Nephron progenitor cell (in vitro differentiated cells): ENCODE measurements at regions not wholly inside any gene's neighbourhood (a gene's known extent, or its start where the extent isn't known, plus 50 kb on each side); places are given as distances from the start of the nearest gene placed in this dataset.

Source experiments
- DNase-seq: peaks from one replicate; pipeline ENCODE4 v3.0.0; 2021
- H3K27ac Mint-ChIP-seq: 2 replicates; pipeline ENCODE4 v1.8.0; 2021; ENCODE audit warnings: mild to moderate bottlenecking, moderate library complexity, mixed read lengths
- H3K27me3 Mint-ChIP-seq: 2 replicates; pipeline ENCODE4 v1.8.0; 2021; ENCODE audit warnings: mild to moderate bottlenecking, low read depth, mixed read lengths; ENCODE audit not compliant: poor library complexity
- H3K36me3 Mint-ChIP-seq: 2 replicates; pipeline ENCODE4 v1.8.0; 2021; ENCODE audit warnings: low read depth, mixed read lengths
- H3K4me1 Mint-ChIP-seq: 2 replicates; pipeline ENCODE4 v1.8.0; 2021; ENCODE audit warnings: mixed read lengths
- H3K4me3 Mint-ChIP-seq: 2 replicates; pipeline ENCODE4 v1.8.0; 2021; ENCODE audit warnings: mild to moderate bottlenecking, moderate library complexity, mixed read lengths
- H3K9me3 Mint-ChIP-seq: 2 replicates; pipeline ENCODE4 v1.8.0; 2021; ENCODE audit warnings: mild to moderate bottlenecking, moderate library complexity, mixed read lengths
- TF ChIP-seq, protein P1 (sequence below): fragments of 200-600 bp; sonication (generic); IDR thresholded peaks from 2 replicates; pipeline ENCODE4 v1.5.0; 2021; ENCODE audit warnings: antibody characterized with exemption

DNA sequence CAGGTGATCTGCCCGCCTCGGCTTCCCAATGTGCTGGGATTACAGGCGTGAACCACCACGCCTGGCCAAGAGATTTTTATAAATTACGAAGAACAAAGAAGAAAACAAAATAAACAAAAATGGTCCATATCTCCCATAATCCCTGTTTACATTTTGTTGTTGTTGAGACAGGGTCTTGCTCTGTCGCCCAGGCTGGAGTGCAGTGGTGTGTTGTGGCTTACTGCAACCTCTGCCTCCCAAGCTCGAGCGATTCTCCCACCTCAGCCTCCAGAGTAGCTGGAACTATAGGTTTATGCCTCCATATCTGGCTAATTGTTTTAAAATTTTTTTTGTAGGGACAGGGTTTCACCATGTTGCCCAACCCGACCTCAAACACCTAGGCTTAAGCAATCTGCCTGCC is 156.1 kb downstream of the ZNF664 start:
- H3K27ac Mint-ChIP-seq, result no peak overlapping the region

DNA sequence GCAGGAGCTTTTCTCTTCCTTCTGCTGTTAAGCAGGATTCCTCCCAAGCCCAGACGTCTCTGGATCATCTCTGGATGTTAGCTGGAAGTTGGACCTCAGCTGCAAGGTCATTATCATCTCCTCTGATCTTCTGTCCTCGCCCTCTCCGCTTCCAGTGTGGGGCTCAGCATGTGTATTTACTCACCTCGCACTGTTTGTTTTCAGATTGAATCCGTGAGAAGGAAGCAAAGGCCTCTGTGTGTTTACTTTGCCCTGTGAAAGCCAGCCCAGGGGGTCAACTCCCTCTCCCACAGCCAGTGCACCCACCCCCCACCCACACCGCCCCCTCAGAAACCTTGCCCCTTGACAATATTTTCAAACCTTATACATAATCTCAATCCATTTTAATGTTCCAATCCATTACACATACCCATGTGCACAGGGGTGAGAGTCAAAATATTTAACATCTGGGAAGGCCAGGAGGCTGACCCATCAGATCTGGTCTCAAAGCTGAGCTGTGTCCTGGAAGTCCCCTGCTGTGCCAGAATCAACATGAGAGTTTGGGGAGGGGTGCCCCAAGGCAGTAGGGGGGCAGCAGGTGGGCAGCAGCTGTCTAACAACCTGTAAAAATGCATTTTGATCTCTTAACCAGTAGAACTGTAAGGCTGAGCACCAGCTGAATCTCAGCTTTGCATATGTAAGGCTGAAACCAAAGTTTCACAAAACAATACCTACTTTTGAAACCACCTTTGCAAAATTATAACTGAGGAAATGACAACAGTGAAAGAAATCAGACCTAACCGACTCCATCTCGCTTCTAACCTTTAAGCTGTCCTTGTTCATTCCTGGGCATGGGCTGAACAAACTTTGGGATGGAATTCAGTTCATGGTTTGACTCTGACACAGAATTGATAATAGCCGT is 157.9 kb downstream of the ZNF664 start:
- Mint-ChIP-seq H3K9me3 (peaks cover 3% of the 10 kb centered on the region), H3K27me3 (peaks cover 15% of the 10 kb centered on the region), H3K4me3 (no peak overlapping the region), H3K36me3 (no peaks in the 10 kb centered on the region), H3K4me1 (peaks cover 42% of the 10 kb centered on the region), H3K27ac (peak overlapping the region; percentile 86)
- no peak for DNase-seq
- TF ChIP-seq, protein P1, sequence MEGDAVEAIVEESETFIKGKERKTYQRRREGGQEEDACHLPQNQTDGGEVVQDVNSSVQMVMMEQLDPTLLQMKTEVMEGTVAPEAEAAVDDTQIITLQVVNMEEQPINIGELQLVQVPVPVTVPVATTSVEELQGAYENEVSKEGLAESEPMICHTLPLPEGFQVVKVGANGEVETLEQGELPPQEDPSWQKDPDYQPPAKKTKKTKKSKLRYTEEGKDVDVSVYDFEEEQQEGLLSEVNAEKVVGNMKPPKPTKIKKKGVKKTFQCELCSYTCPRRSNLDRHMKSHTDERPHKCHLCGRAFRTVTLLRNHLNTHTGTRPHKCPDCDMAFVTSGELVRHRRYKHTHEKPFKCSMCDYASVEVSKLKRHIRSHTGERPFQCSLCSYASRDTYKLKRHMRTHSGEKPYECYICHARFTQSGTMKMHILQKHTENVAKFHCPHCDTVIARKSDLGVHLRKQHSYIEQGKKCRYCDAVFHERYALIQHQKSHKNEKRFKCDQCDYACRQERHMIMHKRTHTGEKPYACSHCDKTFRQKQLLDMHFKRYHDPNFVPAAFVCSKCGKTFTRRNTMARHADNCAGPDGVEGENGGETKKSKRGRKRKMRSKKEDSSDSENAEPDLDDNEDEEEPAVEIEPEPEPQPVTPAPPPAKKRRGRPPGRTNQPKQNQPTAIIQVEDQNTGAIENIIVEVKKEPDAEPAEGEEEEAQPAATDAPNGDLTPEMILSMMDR, result no peak

More for the DNA sequence above, 156.1 kb downstream of the ZNF664 start:
- DNase-seq, result no peak
- Mint-ChIP-seq H3K4me1 (peaks cover 60% of the 10 kb centered on the region), H3K4me3 (no peak overlapping the region), H3K36me3 (no peaks in the 10 kb centered on the region), H3K27me3 (peaks cover 12% of the 10 kb centered on the region), H3K9me3 (peaks cover 3% of the 10 kb centered on the region)
- TF ChIP-seq, protein P1, result no peak

DNA sequence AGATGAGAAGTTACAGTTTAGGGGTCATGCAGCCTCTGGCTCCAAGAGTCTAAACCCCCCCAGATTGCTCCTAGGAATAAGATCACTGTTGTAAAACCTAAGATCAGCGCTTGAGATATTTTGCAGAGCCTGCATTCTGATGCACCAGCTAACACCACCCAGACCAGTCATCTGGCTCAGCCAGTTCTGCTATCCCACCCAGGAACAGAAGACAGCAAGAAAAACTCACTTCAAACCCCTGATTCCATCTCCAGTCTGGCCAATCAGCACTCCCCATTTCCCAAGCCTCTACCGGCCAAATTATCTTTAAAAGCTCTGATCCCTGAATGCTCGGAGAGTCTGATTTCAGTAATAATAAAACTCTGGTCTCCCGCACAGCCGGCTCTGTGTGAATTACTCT is 158.6 kb downstream of the ZNF664 start:
- DNase-seq, result no peak
- Mint-ChIP-seq H3K9me3 (peaks cover 2% of the 10 kb centered on the region), H3K4me3 (no peak overlapping the region), H3K4me1 (peaks cover 37% of the 10 kb centered on the region), H3K27ac (peak overlapping the region; percentile 31), H3K36me3 (peaks cover 1% of the 10 kb centered on the region), H3K27me3 (peaks cover 15% of the 10 kb centered on the region)
- TF ChIP-seq, protein P1, result no peak

DNA sequence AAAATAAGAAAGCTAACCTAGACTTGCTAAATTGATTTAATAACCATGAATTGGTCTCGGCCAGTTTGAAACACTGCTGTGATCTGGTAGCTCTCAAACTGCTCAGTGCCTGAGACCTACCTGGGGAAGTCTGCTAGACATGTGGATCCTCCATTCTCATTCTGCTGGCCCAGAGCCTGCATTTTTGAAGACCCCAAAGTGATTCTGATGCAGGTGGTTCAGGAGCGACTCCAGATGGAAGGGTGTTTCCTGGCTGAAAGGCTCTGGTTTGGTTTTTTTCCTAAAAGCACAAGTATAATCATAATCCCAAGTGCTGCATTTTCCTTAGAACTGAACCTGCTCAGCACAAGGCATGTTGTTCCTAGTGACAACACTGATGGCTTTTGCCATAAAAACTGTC is 159.5 kb downstream of the ZNF664 start:
- DNase-seq, result no peak
- TF ChIP-seq, protein P1, result no peak
- peaks cover 28% of the 10 kb centered on the region for H3K4me1 Mint-ChIP-seq
- peaks cover 9% of the 10 kb centered on the region for H3K9me3 Mint-ChIP-seq
- peaks cover 6% of the 10 kb centered on the region for H3K36me3 Mint-ChIP-seq
- H3K27me3 Mint-ChIP-seq, result peaks cover 12% of the 10 kb centered on the region
- H3K27ac Mint-ChIP-seq, result no peak overlapping the region
- no peak overlapping the region for H3K4me3 Mint-ChIP-seq

DNA sequence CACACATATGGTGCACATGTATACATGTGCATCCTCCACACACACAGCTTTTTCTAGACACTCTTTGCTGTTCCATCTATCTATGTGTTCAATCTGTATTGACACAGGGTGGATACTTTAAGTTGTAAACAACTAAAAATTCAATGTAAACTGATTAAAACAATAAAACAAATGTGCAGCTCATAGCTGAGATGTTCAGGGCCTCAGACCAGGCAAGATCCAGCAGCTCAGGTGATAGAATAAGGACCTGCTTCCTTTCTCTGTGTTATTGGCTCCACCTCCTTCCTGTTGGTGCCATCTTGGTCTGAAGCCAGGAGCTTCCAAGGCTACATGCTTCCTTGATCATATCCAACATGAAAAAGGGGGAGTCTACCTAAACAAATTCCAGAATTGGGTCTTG is 158.1 kb upstream of the RFLNA start:
- H3K27ac Mint-ChIP-seq, result no peak overlapping the region
- no peak for DNase-seq
- TF ChIP-seq, protein P1, result no peak
- peaks cover 13% of the 10 kb centered on the region for H3K36me3 Mint-ChIP-seq
- no peak overlapping the region for H3K4me3 Mint-ChIP-seq
- H3K4me1 Mint-ChIP-seq, result peaks cover 9% of the 10 kb centered on the region
- peaks cover 39% of the 10 kb centered on the region for H3K9me3 Mint-ChIP-seq
- H3K27me3 Mint-ChIP-seq, result peaks cover 19% of the 10 kb centered on the region
